Epithelial cell of esophagus (primary cell): ENCODE measurements at regions not wholly inside any gene's neighbourhood (a gene's known extent, or its start where the extent isn't known, plus 50 kb on each side); places are given as distances from the start of the nearest gene placed in this dataset.
A peak's percentile ranks its signal among the peaks of the same experiment; 100 is the strongest.

Source experiments
- DNase-seq: peaks from one replicate; pipeline ENCODE4 v3.0.0; 2010; ENCODE audit warnings: low read depth
- H3K4me3 ChIP-seq: 2 replicates; pipeline ENCODE4 v1.5.1; 2011; ENCODE audit warnings: mild to moderate bottlenecking, low read length, control low read depth
- CTCF ChIP-seq: IDR thresholded peaks from 2 replicates; pipeline ENCODE4 v1.5.1; 2011; ENCODE audit warnings: low read depth, mild to moderate bottlenecking, low read length, control low read depth, inconsistent platforms; ENCODE audit not compliant: insufficient read depth; ENCODE audit errors: missing control alignments

DNA sequence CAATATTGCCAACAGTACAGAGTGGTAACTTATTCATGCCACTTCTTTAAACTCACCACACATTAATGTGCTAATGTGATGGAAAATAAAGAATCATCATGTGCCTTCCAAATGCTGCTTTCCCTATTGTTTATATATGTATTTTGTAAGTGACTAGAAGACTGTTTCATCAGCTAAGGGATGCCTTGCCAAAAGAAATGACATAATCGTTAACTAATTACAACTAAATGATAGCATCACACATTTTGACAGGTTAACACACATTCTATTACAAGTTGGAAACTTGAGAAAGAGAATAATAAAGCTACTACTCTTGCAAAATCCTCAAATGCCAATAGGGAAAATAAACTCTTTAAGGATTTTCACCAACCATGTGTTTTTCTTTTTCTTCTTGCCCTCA lies 329.9 kb upstream of the AGTR1 start:
- no peak for TF ChIP-seq CTCF
- no peak for DNase-seq
- H3K4me3 ChIP-seq = no peak overlapping the region

DNA sequence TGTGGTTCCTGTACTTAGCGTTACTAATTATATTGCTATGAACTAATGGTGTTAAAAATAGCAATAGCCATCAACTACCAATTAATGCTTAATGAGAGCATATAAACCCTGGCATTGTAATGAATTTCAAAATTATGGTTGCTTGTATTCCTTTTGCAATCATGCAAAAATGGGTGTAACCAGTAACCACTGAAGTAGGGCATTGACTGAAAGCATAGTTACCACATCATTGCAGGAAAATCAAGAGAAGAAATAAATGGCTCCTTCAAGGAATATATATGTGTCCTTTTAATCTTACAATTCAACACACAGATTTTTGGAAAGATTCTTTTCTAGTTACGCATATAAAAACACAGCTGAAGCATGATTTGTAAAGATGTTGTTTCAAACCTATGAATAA lies 328.3 kb upstream of the AGTR1 start:
- no peak for DNase-seq
- TF ChIP-seq CTCF = no peak
- no peak overlapping the region for H3K4me3 ChIP-seq

DNA sequence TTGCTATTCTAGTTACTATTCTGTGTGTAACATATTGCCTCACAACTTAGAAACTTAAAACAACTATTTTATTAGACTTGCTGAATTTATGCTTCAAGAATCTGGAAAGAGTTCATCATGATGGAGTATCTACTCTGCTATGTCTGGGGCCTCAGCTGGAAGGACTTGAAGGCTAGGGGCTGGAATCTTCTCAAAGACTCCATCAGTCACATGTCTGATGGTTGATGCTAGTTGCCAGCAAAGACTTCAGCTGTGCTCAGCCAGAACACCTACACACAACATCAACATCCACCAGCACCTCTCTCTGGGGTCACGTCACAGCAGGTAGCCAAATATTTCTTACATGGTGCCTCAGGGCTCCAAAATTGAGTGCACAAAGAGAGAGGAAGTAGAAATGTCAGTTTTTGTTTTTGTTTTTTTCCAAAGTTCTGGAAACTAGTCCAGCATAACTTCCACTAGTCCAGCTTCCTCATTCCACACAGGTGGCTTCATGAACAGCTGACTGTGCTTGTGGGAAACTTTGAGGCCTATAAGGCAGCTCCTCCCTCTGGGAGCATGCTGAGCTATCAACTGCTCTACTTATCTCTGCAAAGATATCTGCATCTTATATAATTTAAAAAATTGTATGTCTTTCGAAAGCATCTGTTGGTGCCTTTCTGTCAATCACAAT lies 325.4 kb upstream of the AGTR1 start:
- no peak overlapping the region for H3K4me3 ChIP-seq
- no peak for TF ChIP-seq CTCF
- peak; percentile 58 for DNase-seq

GRCh38 chr3:148373961-148374360 lies 323.7 kb upstream of the AGTR1 start:
- H3K4me3 ChIP-seq = no peak overlapping the region
- DNase-seq = no peak
- TF ChIP-seq CTCF = no peak

DNA sequence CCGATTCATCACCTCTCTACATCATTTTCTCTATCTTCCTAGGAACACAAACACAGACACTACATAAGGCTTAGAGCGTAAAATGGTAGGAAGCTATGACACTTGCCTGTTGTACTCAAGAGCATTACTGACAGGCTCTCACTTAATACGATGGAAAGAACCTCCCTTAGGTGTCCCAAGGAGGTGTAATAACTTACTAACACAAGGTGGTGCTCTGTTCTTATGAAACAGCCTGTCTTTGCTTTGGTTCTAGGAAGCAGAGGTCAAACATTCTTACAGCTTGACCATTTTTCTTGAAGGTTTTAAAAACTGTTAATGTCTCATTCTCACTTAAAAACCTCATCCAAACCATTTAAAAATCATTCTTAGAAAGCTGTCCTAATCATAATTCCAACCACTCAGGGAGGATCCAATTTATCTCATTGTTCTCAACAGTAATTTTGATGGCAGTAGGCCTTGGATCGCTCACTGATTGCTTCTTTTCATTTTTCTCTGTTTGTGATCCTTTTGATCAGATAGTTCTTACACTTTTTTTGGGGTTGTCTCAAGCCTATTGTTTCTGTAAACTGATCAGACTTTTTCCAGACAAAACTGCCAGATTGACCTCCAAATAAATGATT lies 317.8 kb upstream of the AGTR1 start:
- H3K4me3 ChIP-seq = no peak overlapping the region
- TF ChIP-seq CTCF = peak; percentile 53
- peak; percentile 66 for DNase-seq

- no peak overlapping the region for H3K4me3 ChIP-seq
- DNase-seq = no peak
- TF ChIP-seq CTCF = no peak
Observed at GRCh38 chr3:148381051-148381450, 316.7 kb upstream of the AGTR1 start.

- TF ChIP-seq CTCF = no peak
- H3K4me3 ChIP-seq = no peak overlapping the region
- no peak for DNase-seq
Observed at GRCh38 chr3:148389916-148390315, 307.8 kb upstream of the AGTR1 start.
